DND-41 (cell line): ENCODE measurements at regions not wholly inside any gene's neighbourhood (a gene's known extent, or its start where the extent isn't known, plus 50 kb on each side); places are given as distances from the start of the nearest gene placed in this dataset.

Source experiments
- ATAC-seq: fragments of 200-7000 bp; cut with Tn5 transposase; 3 replicates; pipeline ENCODE4 v1.9.1; 2021; ENCODE audit warnings: low read depth; ENCODE audit not compliant: insufficient read depth
- DNase-seq: peaks from one replicate; pipeline ENCODE4 v3.0.0-alpha.2; 2020
- H2AFZ ChIP-seq: 2 replicates; pipeline ENCODE4 v1.6.0; 2012; ENCODE audit warnings: low read depth, low read length
- H3K27ac ChIP-seq: 2 replicates; pipeline ENCODE4 v1.5.1; 2012; ENCODE audit warnings: low read length, inconsistent platforms
- H3K27me3 ChIP-seq: fragments of 200-600 bp; sonication (generic); 2 replicates; pipeline ENCODE4 v1.6.0; 2012; ENCODE audit warnings: low read length, mild to moderate bottlenecking, inconsistent platforms; ENCODE audit not compliant: insufficient read depth, poor library complexity
- H3K36me3 ChIP-seq: 2 replicates; pipeline ENCODE4 v1.5.1; 2012; ENCODE audit warnings: low read length, inconsistent platforms; ENCODE audit not compliant: insufficient read depth
- H3K4me1 ChIP-seq: 2 replicates; pipeline ENCODE4 v1.5.1; 2012; ENCODE audit warnings: mild to moderate bottlenecking, low read length; ENCODE audit not compliant: insufficient read depth
- H3K4me2 ChIP-seq: 2 replicates; pipeline ENCODE4 v1.6.0; 2012; ENCODE audit warnings: mild to moderate bottlenecking, moderate library complexity, low read length, inconsistent platforms; ENCODE audit not compliant: insufficient read depth
- H3K4me3 ChIP-seq, 2 experiments: fragments of 200-600 bp in 1 of 2; shearing (Covaris generic) in 1 of 2; 2 replicates each; pipeline ENCODE4 v1.5.1; 2012 to 2016; ENCODE audit warnings: inconsistent platforms in 2 of 2, low read length in 2 of 2, mild to moderate bottlenecking in 2 of 2, low read depth in 1 of 2, moderate library complexity in 1 of 2
- H3K79me2 ChIP-seq: 2 replicates; pipeline ENCODE4 v1.6.0; 2012; ENCODE audit warnings: low read length, inconsistent platforms; ENCODE audit not compliant: insufficient read depth
- H3K9ac ChIP-seq: 2 replicates; pipeline ENCODE4 v1.6.0; 2012; ENCODE audit warnings: low read depth, mild to moderate bottlenecking, inconsistent platforms, low read length, moderate library complexity
- H3K9me3 ChIP-seq: 2 replicates; pipeline ENCODE4 v1.5.1; 2012; ENCODE audit warnings: low read length, moderate library complexity, mild to moderate bottlenecking, inconsistent platforms; ENCODE audit not compliant: insufficient read depth, severe bottlenecking
- H4K20me1 ChIP-seq: 2 replicates; pipeline ENCODE4 v1.6.0; 2012; ENCODE audit warnings: low read length; ENCODE audit not compliant: insufficient read depth
- EZH2 ChIP-seq: IDR thresholded peaks from 3 replicates; pipeline ENCODE4 v1.6.1; 2012; ENCODE audit warnings: borderline replicate concordance, low read depth, mild to moderate bottlenecking, moderate library complexity, low read length, inconsistent platforms; ENCODE audit not compliant: severe bottlenecking
- TF ChIP-seq, protein P1 (sequence below): IDR thresholded peaks from 2 replicates; pipeline ENCODE4 v1.5.1; 2012; ENCODE audit warnings: borderline replicate concordance, low read length, moderate library complexity, mild to moderate bottlenecking; ENCODE audit not compliant: poor library complexity, severe bottlenecking; ENCODE audit errors: extremely low read depth

DNA sequence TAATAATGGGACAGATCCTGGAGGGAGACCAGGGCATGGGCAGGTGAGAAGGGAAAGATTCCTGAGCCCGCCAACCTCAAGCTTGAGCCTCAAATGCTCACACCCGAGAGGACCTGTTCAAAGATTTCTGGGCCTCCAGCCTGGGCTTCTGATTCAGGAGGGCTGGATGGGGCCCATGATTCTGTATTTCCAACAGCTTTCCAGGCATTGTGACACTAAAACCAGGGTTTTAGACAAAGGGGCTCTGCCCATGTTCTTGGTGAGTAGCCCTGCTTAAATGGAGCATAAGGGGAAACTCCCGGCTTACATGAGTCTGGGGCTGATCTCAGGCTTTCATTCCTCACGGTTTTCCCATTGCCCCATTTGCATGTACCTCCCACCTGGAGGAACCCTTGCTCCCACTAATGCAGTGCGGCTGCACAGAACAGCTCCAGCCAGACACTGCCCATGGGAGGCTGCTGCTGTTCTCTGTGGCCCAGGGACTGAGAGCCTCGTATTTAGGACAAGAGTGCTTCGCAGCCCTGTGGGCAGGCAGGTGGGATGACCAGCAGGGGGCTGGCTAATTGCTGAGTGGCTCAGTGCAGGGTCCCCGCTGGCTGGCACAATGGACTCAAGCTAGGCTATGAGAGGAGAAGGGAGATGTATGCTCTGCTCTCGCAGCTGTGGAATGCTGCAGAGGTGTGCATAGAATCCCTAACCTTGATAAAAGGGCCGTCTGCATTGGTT is 135.3 kb upstream of the COBL start:
- no peak overlapping the region for H3K9ac ChIP-seq
- H2AFZ ChIP-seq = no peak overlapping the region
- no peak overlapping the region for H3K4me3 ChIP-seq

DNA sequence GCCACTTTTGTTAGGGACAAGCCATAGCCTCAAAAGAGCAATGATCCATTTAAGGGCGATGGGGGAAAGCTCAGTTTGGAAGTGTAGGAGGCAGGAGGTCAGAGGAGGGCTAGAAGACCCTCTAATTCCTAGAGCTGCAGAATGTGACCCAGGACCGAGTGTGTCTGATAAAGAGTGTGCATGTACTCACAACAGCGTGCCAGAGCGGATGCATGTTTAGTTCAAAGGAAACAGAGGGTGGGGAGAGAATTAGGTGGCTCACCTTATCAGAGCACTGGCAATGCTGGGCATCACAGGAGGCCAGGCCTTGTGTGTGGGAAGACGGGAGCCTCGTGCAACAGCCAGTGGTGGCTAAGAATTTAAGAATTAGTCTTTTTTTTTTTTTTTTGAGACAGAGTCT is 133.9 kb upstream of the COBL start:
- Histone ChIP-seq H3K27ac (no peak overlapping the region), H3K4me2 (no peak overlapping the region), H4K20me1 (no peaks in the 10 kb centered on the region), H3K79me2 (no peaks in the 10 kb centered on the region), H3K27me3 (no peaks in the 10 kb centered on the region), H3K4me1 (no peaks in the 10 kb centered on the region), H2AFZ (no peak overlapping the region), H3K4me3 (no peak overlapping the region), H3K9ac (no peak overlapping the region), H3K36me3 (no peaks in the 10 kb centered on the region), H3K9me3 (no peaks in the 10 kb centered on the region)
- TF ChIP-seq, protein P1, sequence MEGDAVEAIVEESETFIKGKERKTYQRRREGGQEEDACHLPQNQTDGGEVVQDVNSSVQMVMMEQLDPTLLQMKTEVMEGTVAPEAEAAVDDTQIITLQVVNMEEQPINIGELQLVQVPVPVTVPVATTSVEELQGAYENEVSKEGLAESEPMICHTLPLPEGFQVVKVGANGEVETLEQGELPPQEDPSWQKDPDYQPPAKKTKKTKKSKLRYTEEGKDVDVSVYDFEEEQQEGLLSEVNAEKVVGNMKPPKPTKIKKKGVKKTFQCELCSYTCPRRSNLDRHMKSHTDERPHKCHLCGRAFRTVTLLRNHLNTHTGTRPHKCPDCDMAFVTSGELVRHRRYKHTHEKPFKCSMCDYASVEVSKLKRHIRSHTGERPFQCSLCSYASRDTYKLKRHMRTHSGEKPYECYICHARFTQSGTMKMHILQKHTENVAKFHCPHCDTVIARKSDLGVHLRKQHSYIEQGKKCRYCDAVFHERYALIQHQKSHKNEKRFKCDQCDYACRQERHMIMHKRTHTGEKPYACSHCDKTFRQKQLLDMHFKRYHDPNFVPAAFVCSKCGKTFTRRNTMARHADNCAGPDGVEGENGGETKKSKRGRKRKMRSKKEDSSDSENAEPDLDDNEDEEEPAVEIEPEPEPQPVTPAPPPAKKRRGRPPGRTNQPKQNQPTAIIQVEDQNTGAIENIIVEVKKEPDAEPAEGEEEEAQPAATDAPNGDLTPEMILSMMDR = no peak
- no peak for TF ChIP-seq EZH2
- no peak for ATAC-seq
- no peak for DNase-seq

More for the DNA sequence above, 135.3 kb upstream of the COBL start:
- H4K20me1 ChIP-seq = no peaks in the 10 kb centered on the region
- H3K27ac ChIP-seq = no peak overlapping the region
- H3K4me1 ChIP-seq = no peaks in the 10 kb centered on the region
- no peak for TF ChIP-seq EZH2
- TF ChIP-seq, protein P1 = peak; percentile 5
- no peaks in the 10 kb centered on the region for H3K79me2 ChIP-seq
- no peaks in the 10 kb centered on the region for H3K36me3 ChIP-seq
- no peaks in the 10 kb centered on the region for H3K27me3 ChIP-seq
- H3K9me3 ChIP-seq = no peaks in the 10 kb centered on the region
- no peak for ATAC-seq
- no peak for DNase-seq
- H3K4me2 ChIP-seq = no peak overlapping the region

DNA sequence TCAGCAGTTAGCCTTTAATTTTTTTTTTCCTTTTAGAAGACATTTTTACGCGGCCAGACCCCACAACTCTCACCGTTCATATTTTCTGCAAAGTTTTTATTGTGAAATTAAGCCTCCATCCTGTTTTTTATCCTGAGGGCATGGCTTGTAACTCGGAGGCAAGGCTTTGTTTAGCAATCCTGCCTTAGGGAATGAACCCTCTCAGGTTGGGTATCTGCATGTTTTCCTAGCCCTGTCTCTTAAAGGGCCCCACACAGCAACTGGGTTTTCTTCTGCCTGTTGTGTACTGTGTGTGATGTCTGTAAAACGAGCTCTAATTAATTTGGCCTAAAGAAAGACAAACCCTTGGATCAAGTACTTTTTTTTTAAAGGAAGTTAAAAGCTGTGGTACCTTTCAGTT is 130.2 kb upstream of the COBL start:
- Histone ChIP-seq H2AFZ (no peak overlapping the region), H3K4me1 (no peaks in the 10 kb centered on the region), H3K9ac (no peak overlapping the region), H3K27me3 (no peaks in the 10 kb centered on the region), H4K20me1 (no peaks in the 10 kb centered on the region), H3K9me3 (no peaks in the 10 kb centered on the region), H3K4me3 (no peak overlapping the region), H3K4me2 (no peak overlapping the region), H3K27ac (no peak overlapping the region), H3K79me2 (no peaks in the 10 kb centered on the region), H3K36me3 (no peaks in the 10 kb centered on the region)
- DNase-seq = no peak
- ATAC-seq = no peak
- no peak for TF ChIP-seq EZH2
- TF ChIP-seq, protein P1 = no peak
